Glutamatergic neuron (in vitro differentiated cells): ENCODE measurements at regions not wholly inside any gene's neighbourhood (a gene's known extent, or its start where the extent isn't known, plus 50 kb on each side); places are given as distances from the start of the nearest gene placed in this dataset.

Experiments
- DNase-seq: peaks from one replicate; pipeline ENCODE4 v3.0.0; 2022
- H3K27ac Mint-ChIP-seq: one replicate; pipeline ENCODE4 v1.8.0; 2020; ENCODE audit warnings: mild to moderate bottlenecking, mixed read lengths, inconsistent platforms; ENCODE audit not compliant: unreplicated experiment
- H3K27me3 Mint-ChIP-seq: one replicate; pipeline ENCODE4 v1.8.0; 2020; ENCODE audit warnings: mild to moderate bottlenecking, moderate library complexity, mixed read lengths, inconsistent platforms; ENCODE audit not compliant: unreplicated experiment
- H3K36me3 Mint-ChIP-seq: one replicate; pipeline ENCODE4 v1.8.0; 2020; ENCODE audit warnings: mild to moderate bottlenecking, mixed read lengths, inconsistent platforms; ENCODE audit not compliant: unreplicated experiment
- H3K4me1 Mint-ChIP-seq: one replicate; pipeline ENCODE4 v1.8.0; 2020; ENCODE audit warnings: mild to moderate bottlenecking, low read depth, mixed read lengths, inconsistent platforms; ENCODE audit not compliant: unreplicated experiment
- H3K4me3 Mint-ChIP-seq: one replicate; pipeline ENCODE4 v1.8.0; 2020; ENCODE audit warnings: mild to moderate bottlenecking, mixed read lengths, inconsistent platforms; ENCODE audit not compliant: unreplicated experiment
- H3K9me3 Mint-ChIP-seq: one replicate; pipeline ENCODE4 v1.8.0; 2020; ENCODE audit warnings: mild to moderate bottlenecking, moderate library complexity, mixed read lengths, inconsistent platforms; ENCODE audit not compliant: unreplicated experiment
- CTCF ChIP-seq: fragments of 200-600 bp; sonication (generic); IDR thresholded peaks from one replicate; pipeline ENCODE4 v1.5.0; 2021; ENCODE audit not compliant: partially characterized antibody, unreplicated experiment

GRCh38 chr7:53596230-53596629, 560.8 kb downstream of the POM121L12 start:
- H3K4me1 Mint-ChIP-seq = no peaks in the 10 kb centered on the region
- no peak for DNase-seq
- H3K4me3 Mint-ChIP-seq = no peak overlapping the region
- no peaks in the 10 kb centered on the region for H3K36me3 Mint-ChIP-seq
- no peak overlapping the region for H3K27ac Mint-ChIP-seq
- TF ChIP-seq CTCF = no peak
- H3K9me3 Mint-ChIP-seq = peaks cover 1% of the 10 kb centered on the region
- no peaks in the 10 kb centered on the region for H3K27me3 Mint-ChIP-seq

GRCh38 chr7:53600296-53600695, 564.9 kb downstream of the POM121L12 start:
- no peaks in the 10 kb centered on the region for H3K27me3 Mint-ChIP-seq
- no peaks in the 10 kb centered on the region for H3K4me1 Mint-ChIP-seq
- DNase-seq = no peak
- H3K4me3 Mint-ChIP-seq = no peak overlapping the region
- H3K27ac Mint-ChIP-seq = no peak overlapping the region
- TF ChIP-seq CTCF = no peak
- peaks cover 1% of the 10 kb centered on the region for H3K9me3 Mint-ChIP-seq
- H3K36me3 Mint-ChIP-seq = no peaks in the 10 kb centered on the region

- no peak overlapping the region for H3K4me3 Mint-ChIP-seq
- no peaks in the 10 kb centered on the region for H3K4me1 Mint-ChIP-seq
- no peak for TF ChIP-seq CTCF
- no peaks in the 10 kb centered on the region for H3K36me3 Mint-ChIP-seq
- DNase-seq = no peak
- H3K9me3 Mint-ChIP-seq = no peaks in the 10 kb centered on the region
- H3K27me3 Mint-ChIP-seq = no peaks in the 10 kb centered on the region
- no peak overlapping the region for H3K27ac Mint-ChIP-seq
These were observed 567.5 kb downstream of the POM121L12 start for GRCh38 chr7:53602817-53603418.

- no peak overlapping the region for H3K27ac Mint-ChIP-seq
- H3K4me1 Mint-ChIP-seq = no peaks in the 10 kb centered on the region
These were observed 568.0 kb downstream of the POM121L12 start for GRCh38 chr7:53603461-53603860.

GRCh38 chr7:53604201-53604600, 568.8 kb downstream of the POM121L12 start:
- Mint-ChIP-seq H3K9me3 (no peaks in the 10 kb centered on the region), H3K36me3 (no peaks in the 10 kb centered on the region), H3K27ac (no peak overlapping the region), H3K27me3 (no peaks in the 10 kb centered on the region), H3K4me1 (no peaks in the 10 kb centered on the region), H3K4me3 (no peak overlapping the region)
- DNase-seq = no peak
- TF ChIP-seq CTCF = no peak

More at GRCh38 chr7:53603461-53603860, 568.0 kb downstream of the POM121L12 start:
- Mint-ChIP-seq H3K4me3 (no peak overlapping the region), H3K27me3 (no peaks in the 10 kb centered on the region), H3K36me3 (no peaks in the 10 kb centered on the region), H3K9me3 (no peaks in the 10 kb centered on the region)
- TF ChIP-seq CTCF = no peak
- no peak for DNase-seq
